Testis (tissue), 2 donors: ENCODE measurements at regions not wholly inside any gene's neighbourhood (a gene's known extent, or its start where the extent isn't known, plus 50 kb on each side); places are given as distances from the start of the nearest gene placed in this dataset.

Experiments
- DNase-seq: peaks from one replicate; pipeline ENCODE4 v3.0.0-alpha.2; 2019
- H3K27ac ChIP-seq, 2 donors: fragments of 200-600 bp; sonication (generic); one replicate each; pipeline ENCODE4 v1.5.1; 2019
- H3K27me3 ChIP-seq: fragments of 200-600 bp; sonication (generic); one replicate; pipeline ENCODE4 v1.5.1; 2019
- H3K36me3 ChIP-seq: fragments of 200-600 bp; sonication (generic); one replicate; pipeline ENCODE4 v1.5.1; 2017; ENCODE audit warnings: low read depth; ENCODE audit errors: missing control alignments
- H3K4me1 ChIP-seq: fragments of 200-600 bp; sonication (generic); one replicate; pipeline ENCODE4 v1.5.1; 2019
- H3K4me3 ChIP-seq, 2 donors: fragments of 200-600 bp; sonication (generic); one replicate each; pipeline ENCODE4 v1.5.1; 2017 to 2019
- H3K9me3 ChIP-seq: fragments of 200-600 bp; sonication (generic); one replicate; pipeline ENCODE4 v1.5.1; 2017
- POLR2A ChIP-seq: fragments of 450-650 bp; IDR thresholded peaks from one replicate; pipeline ENCODE4 v1.6.1; 2017; ENCODE audit warnings: antibody characterized with exemption, mild to moderate bottlenecking, moderate library complexity
- WGBS, 2 donors: methylation state at CpG; one replicate each; pipeline ENCODE4 v1.1.5; 2018; 5-methylcytosine and 5-hydroxymethylcytosine counted together
- intact Hi-C: fragments of 100-400 bp; cut with DNase I; formaldehyde crosslinking; loops from one replicate; pipeline ENCODE4 v1.15.1; 2023; ENCODE audit warnings: low total_unique reads
- TF ChIP-seq, protein P1 (sequence below), 3 experiments: fragments of 450-650 bp in 2 of 3; fragments of 200-600 bp in 1 of 3; sonication (generic) in 1 of 3; IDR thresholded peaks; one replicate each; pipeline ENCODE4 v1.5.1; 2016 to 2019; ENCODE audit warnings: antibody characterized with exemption in 3 of 3, mild to moderate bottlenecking in 2 of 3, moderate library complexity in 1 of 3

DNA sequence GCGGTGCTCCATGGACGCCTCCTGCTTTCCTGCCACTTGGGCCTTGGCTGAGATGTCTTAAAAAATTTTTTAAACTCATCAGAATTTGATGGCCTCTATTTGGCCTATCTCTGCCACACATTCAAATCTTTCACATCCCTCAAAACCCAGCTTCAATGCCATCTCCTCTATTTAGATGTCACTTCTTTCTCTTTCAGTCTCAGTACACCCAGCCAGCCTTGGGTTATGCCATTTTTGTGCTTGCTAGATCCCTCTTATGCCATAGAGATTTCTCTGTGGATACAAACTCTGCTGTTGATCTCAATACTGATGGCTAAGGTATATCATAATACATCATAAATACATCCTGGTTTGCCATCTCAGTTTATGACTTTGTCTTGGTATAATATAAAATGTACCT, 222.3 kb upstream of the TPRG1 start:
- intact Hi-C loops, result loop anchor here (2.0 kb wide), 1 partner anchor 1209 kb away; no protein-coding TSS in a partner anchor
- WGBS, 2 donors, result 87 to 97% methylated on average over 2 of the region's 2 CpGs
- no peaks in the 10 kb centered on the region for H3K9me3 ChIP-seq
- no peaks in the 10 kb centered on the region for H3K36me3 ChIP-seq
- no peaks in the 10 kb centered on the region for H3K27me3 ChIP-seq
- peaks cover 41% of the 10 kb centered on the region for H3K4me1 ChIP-seq
- H3K27ac ChIP-seq, result peak overlapping the region; percentile 91 to 92
- no peak for TF ChIP-seq POLR2A
- TF ChIP-seq, protein P1, sequence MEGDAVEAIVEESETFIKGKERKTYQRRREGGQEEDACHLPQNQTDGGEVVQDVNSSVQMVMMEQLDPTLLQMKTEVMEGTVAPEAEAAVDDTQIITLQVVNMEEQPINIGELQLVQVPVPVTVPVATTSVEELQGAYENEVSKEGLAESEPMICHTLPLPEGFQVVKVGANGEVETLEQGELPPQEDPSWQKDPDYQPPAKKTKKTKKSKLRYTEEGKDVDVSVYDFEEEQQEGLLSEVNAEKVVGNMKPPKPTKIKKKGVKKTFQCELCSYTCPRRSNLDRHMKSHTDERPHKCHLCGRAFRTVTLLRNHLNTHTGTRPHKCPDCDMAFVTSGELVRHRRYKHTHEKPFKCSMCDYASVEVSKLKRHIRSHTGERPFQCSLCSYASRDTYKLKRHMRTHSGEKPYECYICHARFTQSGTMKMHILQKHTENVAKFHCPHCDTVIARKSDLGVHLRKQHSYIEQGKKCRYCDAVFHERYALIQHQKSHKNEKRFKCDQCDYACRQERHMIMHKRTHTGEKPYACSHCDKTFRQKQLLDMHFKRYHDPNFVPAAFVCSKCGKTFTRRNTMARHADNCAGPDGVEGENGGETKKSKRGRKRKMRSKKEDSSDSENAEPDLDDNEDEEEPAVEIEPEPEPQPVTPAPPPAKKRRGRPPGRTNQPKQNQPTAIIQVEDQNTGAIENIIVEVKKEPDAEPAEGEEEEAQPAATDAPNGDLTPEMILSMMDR (IDR thresholded peaks at IDR 0.05), result no peak
- no peak for DNase-seq
- H3K4me3 ChIP-seq, result no peak overlapping the region

DNA sequence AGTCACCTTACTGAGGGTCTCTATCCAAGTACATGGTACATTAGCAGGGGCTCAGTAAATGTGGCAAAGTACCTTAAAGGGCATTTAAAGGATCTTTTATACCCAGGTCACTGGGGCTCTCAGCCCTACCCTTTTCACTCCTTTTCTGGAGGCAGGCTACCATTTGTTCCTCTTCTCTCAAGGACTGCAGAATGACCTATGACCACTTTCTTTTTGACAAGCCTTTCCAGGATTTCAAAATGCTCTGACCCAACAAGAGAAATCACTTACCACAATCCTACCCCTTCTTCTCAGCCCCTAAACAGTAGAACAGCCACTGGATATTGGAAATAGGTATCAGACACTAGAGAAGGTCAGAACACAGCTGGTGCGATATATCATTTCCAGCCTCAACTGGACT, 221.8 kb upstream of the TPRG1 start:
- intact Hi-C loops, result loop anchor here (2.0 to 5.0 kb wide), 2 partner anchors 898 to 1209 kb away; no protein-coding TSS in a partner anchor
- WGBS, 2 donors, result 94 to 100% methylated on average over 1 of the region's 1 CpG

DNA sequence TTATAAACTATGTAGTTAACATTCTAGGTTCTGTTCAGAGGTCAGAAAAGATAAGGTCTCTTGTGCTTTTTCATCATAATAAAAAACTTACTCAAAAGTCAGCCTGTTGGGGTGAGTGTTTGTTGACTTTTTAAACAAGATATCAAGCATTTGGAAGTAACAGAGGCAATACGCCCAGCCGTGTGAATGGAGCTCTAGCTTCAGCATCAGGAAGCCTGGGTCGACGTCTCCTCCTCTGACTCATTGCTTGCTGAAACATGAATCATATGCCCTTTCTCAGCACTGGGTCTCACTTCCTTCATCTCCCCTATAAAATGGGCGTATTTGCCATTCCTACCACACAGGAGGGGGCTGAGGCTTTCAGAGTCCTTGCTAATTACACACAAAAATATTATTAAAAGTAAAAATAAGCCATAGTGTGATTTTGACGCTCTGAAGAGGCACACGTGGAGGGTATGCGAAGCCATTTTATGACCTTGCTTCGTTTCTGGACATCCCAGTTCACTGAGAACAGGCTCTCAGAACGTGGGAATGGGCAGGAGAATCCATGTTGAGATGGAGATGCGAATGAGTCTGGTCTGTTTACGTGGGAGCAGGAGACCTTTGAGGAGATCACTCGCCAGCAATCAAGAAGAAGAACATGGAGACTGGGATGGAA, 220.8 kb upstream of the TPRG1 start:
- no peaks in the 10 kb centered on the region for H3K36me3 ChIP-seq
- no peak overlapping the region for H3K4me3 ChIP-seq
- no peaks in the 10 kb centered on the region for H3K9me3 ChIP-seq
- H3K27ac ChIP-seq, result peak overlapping the region; percentile 91 to 92
- no peaks in the 10 kb centered on the region for H3K27me3 ChIP-seq
- peaks cover 41% of the 10 kb centered on the region for H3K4me1 ChIP-seq
- DNase-seq, result peak; percentile 85
- 61 to 74% methylated on average over 13 of the region's 13 CpGs for WGBS, 2 donors
- TF ChIP-seq, protein P1 (IDR thresholded peaks at IDR 0.05), result no peak
- no peak for TF ChIP-seq POLR2A
- intact Hi-C loops, result loop anchor here (5.0 kb wide), 1 partner anchor 899 kb away; no protein-coding TSS in a partner anchor

More for the DNA sequence above, 221.8 kb upstream of the TPRG1 start:
- Histone ChIP-seq H3K27ac (peak overlapping the region; percentile 91 to 92), H3K9me3 (no peaks in the 10 kb centered on the region), H3K4me1 (peaks cover 41% of the 10 kb centered on the region), H3K36me3 (no peaks in the 10 kb centered on the region), H3K27me3 (no peaks in the 10 kb centered on the region), H3K4me3 (no peak overlapping the region)
- DNase-seq, result no peak
- TF ChIP-seq POLR2A, result no peak

DNA sequence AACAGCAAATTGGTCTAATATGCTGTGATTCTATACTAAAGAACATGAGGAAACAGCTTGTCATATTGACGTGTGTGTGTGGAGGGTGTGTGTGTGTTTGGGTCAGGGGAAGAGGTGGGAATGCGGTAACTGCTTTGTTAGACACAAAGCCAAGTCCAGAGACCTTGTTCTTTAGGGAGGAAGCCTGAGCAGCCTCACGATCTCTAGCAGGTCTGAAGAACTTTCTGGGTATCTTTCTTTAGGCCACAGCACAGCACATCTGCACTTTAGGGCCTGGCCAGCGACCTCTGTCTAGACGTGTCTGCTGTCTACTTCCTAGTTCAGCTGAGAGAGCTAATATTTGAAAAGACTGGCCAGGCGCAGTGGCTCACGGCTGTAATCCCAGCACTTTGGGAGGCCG, 220.0 kb upstream of the TPRG1 start:
- Histone ChIP-seq H3K36me3 (no peaks in the 10 kb centered on the region), H3K9me3 (no peaks in the 10 kb centered on the region), H3K27ac (peak overlapping the region in 1 of 2 donors; percentile 92), H3K27me3 (no peaks in the 10 kb centered on the region), H3K4me1 (peaks cover 43% of the 10 kb centered on the region), H3K4me3 (no peak overlapping the region)
- 70 to 78% methylated on average over 7 to 8 of the region's 8 CpGs for WGBS, 2 donors
- intact Hi-C loops, result loop anchor here (5.0 kb wide), 1 partner anchor 899 kb away; no protein-coding TSS in a partner anchor
- TF ChIP-seq POLR2A, result no peak
- TF ChIP-seq, protein P1 (IDR thresholded peaks at IDR 0.05), result no peak
- no peak for DNase-seq

DNA sequence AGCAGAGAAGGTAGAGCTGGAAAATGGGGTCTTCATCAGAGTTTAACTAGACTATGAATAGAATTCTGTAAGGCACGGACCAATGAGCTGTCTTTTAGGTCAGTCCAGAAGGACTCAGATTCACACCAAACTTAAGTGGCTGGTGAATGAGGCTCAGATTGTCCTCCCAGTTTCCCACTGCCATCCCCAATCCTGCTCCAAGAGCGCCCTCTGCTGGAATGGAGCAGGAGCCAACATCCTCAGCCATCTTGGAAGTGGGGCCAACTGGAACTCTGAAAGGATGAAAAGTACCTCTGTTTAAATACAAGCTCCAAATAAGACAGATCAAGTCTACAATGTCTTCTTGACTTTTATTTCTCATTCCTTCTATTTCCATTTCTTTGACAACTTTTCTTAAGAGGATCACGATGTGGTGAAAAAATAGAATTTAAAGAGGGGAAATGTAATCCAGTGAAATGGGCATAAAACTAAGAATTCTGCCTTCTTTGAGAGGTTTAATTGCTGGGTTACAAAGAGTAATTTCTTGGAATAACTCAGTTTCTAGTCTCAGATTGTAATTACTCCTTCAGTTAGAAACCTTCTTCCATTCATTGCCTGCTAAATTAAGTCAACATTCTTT, 217.1 kb upstream of the TPRG1 start:
- 22 to 23% methylated on average over 3 of the region's 3 CpGs for WGBS, 2 donors
- H3K9me3 ChIP-seq, result no peaks in the 10 kb centered on the region
- no peak overlapping the region for H3K4me3 ChIP-seq

More for the DNA sequence above, 217.1 kb upstream of the TPRG1 start:
- TF ChIP-seq, protein P1 (IDR thresholded peaks at IDR 0.05), result peak; percentile 91 to 96 (median 93)
- TF ChIP-seq POLR2A, result no peak
- Histone ChIP-seq H3K27ac (peak overlapping the region in 1 of 2 donors; percentile 86), H3K4me1 (peaks cover 24% of the 10 kb centered on the region), H3K36me3 (no peaks in the 10 kb centered on the region), H3K27me3 (no peaks in the 10 kb centered on the region)
- intact Hi-C loops, result loop anchor here (5.0 kb wide), 1 partner anchor 902 kb away; no protein-coding TSS in a partner anchor
- DNase-seq, result peak; percentile 87
